Panc1 (cell line): ENCODE measurements at regions not wholly inside any gene's neighbourhood (a gene's known extent, or its start where the extent isn't known, plus 50 kb on each side); places are given as distances from the start of the nearest gene placed in this dataset.

Experiments
- ATAC-seq: fragments of 200-7000 bp; cut with Tn5 transposase; 2 replicates; pipeline ENCODE4 v1.9.1; 2020; ENCODE audit warnings: mild to moderate bottlenecking, moderate library complexity
- BruUV-seq: library from RNA; stranded (reverse); fragments of 400-500 nt; replicated peaks from 2 replicates; lab custom pipeline; 2021; lab: Mats Ljungman, UMichigan
- CTCF ChIA-PET: fragments of 300-600 bp; sonication (Branson Sonifier 250); formaldehyde crosslinking; loops from one replicate; lab custom pipeline; 2022; ENCODE audit warnings: antibody characterized with exemption; lab: Charles Lee
- POLR2A ChIA-PET: fragments of 300-600 bp; sonication (Branson Sonifier 250); formaldehyde crosslinking; loops from one replicate; lab custom pipeline; 2022; ENCODE audit warnings: antibody characterized with exemption; lab: Charles Lee
- DNase-seq: peaks from one replicate; pipeline ENCODE4 v3.0.0-alpha.2; 2010; ENCODE audit warnings: low read depth, low spot score
- H3K27ac ChIP-seq: 2 replicates; pipeline ENCODE4 v1.5.1; 2011; ENCODE audit warnings: mild to moderate bottlenecking, low read length, inconsistent platforms
- H3K27me3 ChIP-seq: fragments of 200-500 bp; sonication (Bioruptor generic); 2 replicates; pipeline ENCODE4 v1.6.0; 2014; ENCODE audit warnings: low read length, inconsistent platforms; ENCODE audit not compliant: control insufficient read depth, insufficient read depth
- H3K36me3 ChIP-seq: fragments of 200-500 bp; sonication (Bioruptor generic); 2 replicates; pipeline ENCODE4 v1.5.1; 2014; ENCODE audit warnings: inconsistent platforms, mild to moderate bottlenecking, low read length, moderate library complexity; ENCODE audit not compliant: control insufficient read depth, insufficient read depth
- H3K4me1 ChIP-seq: 2 replicates; pipeline ENCODE4 v1.5.1; 2011; ENCODE audit warnings: inconsistent platforms, mild to moderate bottlenecking, low read length, moderate library complexity; ENCODE audit not compliant: control insufficient read depth, insufficient read depth
- H3K4me3 ChIP-seq, 2 experiments: 2 replicates each; pipeline ENCODE4 v1.5.1; 2011 to 2012; ENCODE audit warnings: low read depth in 2 of 2, low read length in 2 of 2, mild to moderate bottlenecking in 2 of 2, inconsistent platforms in 1 of 2, moderate library complexity in 1 of 2
- H3K9me3 ChIP-seq: fragments of 200-500 bp; sonication (Bioruptor generic); 2 replicates; pipeline ENCODE4 v1.5.1; 2014; ENCODE audit warnings: low read depth, mild to moderate bottlenecking, inconsistent platforms, low read length, moderate library complexity; ENCODE audit not compliant: control insufficient read depth, insufficient read depth
- POLR2AphosphoS5 ChIP-seq: IDR thresholded peaks from 2 replicates; pipeline ENCODE4 v1.6.1; 2012; ENCODE audit warnings: mild to moderate bottlenecking, low read depth, low read length, moderate library complexity
- SIN3A ChIP-seq: IDR thresholded peaks from 2 replicates; pipeline ENCODE4 v1.6.1; 2012; ENCODE audit warnings: low read depth, mild to moderate bottlenecking, low read length, moderate library complexity, borderline replicate concordance; ENCODE audit not compliant: insufficient read depth
- TCF7L2 ChIP-seq: IDR thresholded peaks from 2 replicates; pipeline ENCODE4 v1.6.1; 2011; ENCODE audit warnings: mild to moderate bottlenecking, low read depth, low read length, inconsistent platforms
- in situ Hi-C: cut with HindIII; loops from 2 replicates; pipeline ENCODE4 v1.10.0; 2016; ENCODE audit warnings: low sequenced_read_pairs, low pct_unique_long_range_greater_than_20kb
- intact Hi-C: fragments of 100-400 bp; cut with micrococcal nuclease; formaldehyde crosslinking; loops from one replicate; pipeline ENCODE4 v1.10.0; 2022; ENCODE audit not compliant: unreplicated experiment
- TF ChIP-seq, protein P1 (sequence below), 2 experiments: IDR thresholded peaks; 2 replicates each; pipeline ENCODE4 v1.6.1; 2011 to 2012; ENCODE audit warnings: low read depth in 2 of 2, control low read depth in 1 of 2, low read length in 1 of 2, mild to moderate bottlenecking in 1 of 2, moderate library complexity in 1 of 2; ENCODE audit not compliant: insufficient read depth in 1 of 2
- TF ChIP-seq, protein P2 (sequence below): fragments of 450-650 bp; IDR thresholded peaks from 2 replicates; pipeline ENCODE4 v1.5.1; 2017; ENCODE audit warnings: mild to moderate bottlenecking

GRCh38 chr7:81624650-81625631 is 144.9 kb downstream of the HGF start:
- POLR2A ChIA-PET = no interaction called here
- Histone ChIP-seq H3K4me3 (no peak overlapping the region), H3K27ac (no peak overlapping the region), H3K9me3 (no peaks in the 10 kb centered on the region), H3K36me3 (no peaks in the 10 kb centered on the region), H3K4me1 (no peaks in the 10 kb centered on the region), H3K27me3 (no peaks in the 10 kb centered on the region)
- in situ Hi-C loops = no loop called here
- ATAC-seq (no peak), DNase-seq (no peak)
- no TSS peak for BruUV-seq
- CTCF ChIA-PET = no interaction called here
- intact Hi-C loops = no loop called here
- TF ChIP-seq SIN3A (no peak), POLR2AphosphoS5 (no peak), TCF7L2 (no peak)
- TF ChIP-seq, protein P1, sequence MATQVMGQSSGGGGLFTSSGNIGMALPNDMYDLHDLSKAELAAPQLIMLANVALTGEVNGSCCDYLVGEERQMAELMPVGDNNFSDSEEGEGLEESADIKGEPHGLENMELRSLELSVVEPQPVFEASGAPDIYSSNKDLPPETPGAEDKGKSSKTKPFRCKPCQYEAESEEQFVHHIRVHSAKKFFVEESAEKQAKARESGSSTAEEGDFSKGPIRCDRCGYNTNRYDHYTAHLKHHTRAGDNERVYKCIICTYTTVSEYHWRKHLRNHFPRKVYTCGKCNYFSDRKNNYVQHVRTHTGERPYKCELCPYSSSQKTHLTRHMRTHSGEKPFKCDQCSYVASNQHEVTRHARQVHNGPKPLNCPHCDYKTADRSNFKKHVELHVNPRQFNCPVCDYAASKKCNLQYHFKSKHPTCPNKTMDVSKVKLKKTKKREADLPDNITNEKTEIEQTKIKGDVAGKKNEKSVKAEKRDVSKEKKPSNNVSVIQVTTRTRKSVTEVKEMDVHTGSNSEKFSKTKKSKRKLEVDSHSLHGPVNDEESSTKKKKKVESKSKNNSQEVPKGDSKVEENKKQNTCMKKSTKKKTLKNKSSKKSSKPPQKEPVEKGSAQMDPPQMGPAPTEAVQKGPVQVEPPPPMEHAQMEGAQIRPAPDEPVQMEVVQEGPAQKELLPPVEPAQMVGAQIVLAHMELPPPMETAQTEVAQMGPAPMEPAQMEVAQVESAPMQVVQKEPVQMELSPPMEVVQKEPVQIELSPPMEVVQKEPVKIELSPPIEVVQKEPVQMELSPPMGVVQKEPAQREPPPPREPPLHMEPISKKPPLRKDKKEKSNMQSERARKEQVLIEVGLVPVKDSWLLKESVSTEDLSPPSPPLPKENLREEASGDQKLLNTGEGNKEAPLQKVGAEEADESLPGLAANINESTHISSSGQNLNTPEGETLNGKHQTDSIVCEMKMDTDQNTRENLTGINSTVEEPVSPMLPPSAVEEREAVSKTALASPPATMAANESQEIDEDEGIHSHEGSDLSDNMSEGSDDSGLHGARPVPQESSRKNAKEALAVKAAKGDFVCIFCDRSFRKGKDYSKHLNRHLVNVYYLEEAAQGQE (IDR thresholded peaks at IDR 0.05; ENCODE audit: insufficient read depth in 1 of 2, low read depth in 2 of 2, low read length in 1 of 2) = no peak
- TF ChIP-seq, protein P2, sequence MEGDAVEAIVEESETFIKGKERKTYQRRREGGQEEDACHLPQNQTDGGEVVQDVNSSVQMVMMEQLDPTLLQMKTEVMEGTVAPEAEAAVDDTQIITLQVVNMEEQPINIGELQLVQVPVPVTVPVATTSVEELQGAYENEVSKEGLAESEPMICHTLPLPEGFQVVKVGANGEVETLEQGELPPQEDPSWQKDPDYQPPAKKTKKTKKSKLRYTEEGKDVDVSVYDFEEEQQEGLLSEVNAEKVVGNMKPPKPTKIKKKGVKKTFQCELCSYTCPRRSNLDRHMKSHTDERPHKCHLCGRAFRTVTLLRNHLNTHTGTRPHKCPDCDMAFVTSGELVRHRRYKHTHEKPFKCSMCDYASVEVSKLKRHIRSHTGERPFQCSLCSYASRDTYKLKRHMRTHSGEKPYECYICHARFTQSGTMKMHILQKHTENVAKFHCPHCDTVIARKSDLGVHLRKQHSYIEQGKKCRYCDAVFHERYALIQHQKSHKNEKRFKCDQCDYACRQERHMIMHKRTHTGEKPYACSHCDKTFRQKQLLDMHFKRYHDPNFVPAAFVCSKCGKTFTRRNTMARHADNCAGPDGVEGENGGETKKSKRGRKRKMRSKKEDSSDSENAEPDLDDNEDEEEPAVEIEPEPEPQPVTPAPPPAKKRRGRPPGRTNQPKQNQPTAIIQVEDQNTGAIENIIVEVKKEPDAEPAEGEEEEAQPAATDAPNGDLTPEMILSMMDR = no peak

GRCh38 chr7:81624021-81624592 is 145.7 kb downstream of the HGF start:
- Histone ChIP-seq H3K4me1 (no peaks in the 10 kb centered on the region), H3K27ac (no peak overlapping the region), H3K9me3 (no peaks in the 10 kb centered on the region), H3K27me3 (no peaks in the 10 kb centered on the region), H3K4me3 (no peak overlapping the region), H3K36me3 (no peaks in the 10 kb centered on the region)
- intact Hi-C loops (no loop called here), in situ Hi-C loops (no loop called here)
- ChIA-PET POLR2A (no interaction called here), CTCF (no interaction called here)
- ATAC-seq (no peak), DNase-seq (no peak)
- TF ChIP-seq POLR2AphosphoS5 (no peak), SIN3A (no peak)
- TF ChIP-seq, protein P2 = no peak
- TF ChIP-seq, protein P1 (IDR thresholded peaks at IDR 0.05; ENCODE audit: insufficient read depth in 1 of 2, low read depth in 2 of 2, low read length in 1 of 2) = no peak
- BruUV-seq = no TSS peak
